GM06990 (cell line): ENCODE measurements at regions not wholly inside any gene's neighbourhood (a gene's known extent, or its start where the extent isn't known, plus 50 kb on each side); places are given as distances from the start of the nearest gene placed in this dataset.

ENCODE experiments used
- DNase-seq: peaks from one replicate; pipeline ENCODE4 v3.0.0-alpha.2; 2011; ENCODE audit not compliant: insufficient read length; ENCODE audit errors: extremely low read depth
- H3K27me3 ChIP-seq: replicated peaks from 2 replicates; pipeline ENCODE4 v1.6.0; 2011; ENCODE audit warnings: low read length; ENCODE audit not compliant: control insufficient read depth, insufficient read depth
- H3K36me3 ChIP-seq: 2 replicates; pipeline ENCODE4 v1.5.1; 2011; ENCODE audit warnings: low read length; ENCODE audit not compliant: control insufficient read depth, insufficient read depth
- H3K4me3 ChIP-seq: replicated peaks from 2 replicates; pipeline ENCODE4 v1.5.1; 2011; ENCODE audit warnings: low read depth, mild to moderate bottlenecking, control low read depth, low read length
- CTCF ChIP-seq: IDR thresholded peaks from 2 replicates; pipeline ENCODE4 v1.5.1; 2011; ENCODE audit warnings: low read length, control low read depth, mild to moderate bottlenecking, inconsistent platforms; ENCODE audit not compliant: insufficient read depth, poor library complexity, severe bottlenecking

- Histone ChIP-seq H3K4me3 (no peak overlapping the region), H3K27me3 (no peaks in the 10 kb centered on the region), H3K36me3 (no peaks in the 10 kb centered on the region)
- TF ChIP-seq CTCF, result no peak
- no peak for DNase-seq
Measured at GRCh38 chr4:13250263-13250662, 233.9 kb downstream of the RAB28 start.

DNA sequence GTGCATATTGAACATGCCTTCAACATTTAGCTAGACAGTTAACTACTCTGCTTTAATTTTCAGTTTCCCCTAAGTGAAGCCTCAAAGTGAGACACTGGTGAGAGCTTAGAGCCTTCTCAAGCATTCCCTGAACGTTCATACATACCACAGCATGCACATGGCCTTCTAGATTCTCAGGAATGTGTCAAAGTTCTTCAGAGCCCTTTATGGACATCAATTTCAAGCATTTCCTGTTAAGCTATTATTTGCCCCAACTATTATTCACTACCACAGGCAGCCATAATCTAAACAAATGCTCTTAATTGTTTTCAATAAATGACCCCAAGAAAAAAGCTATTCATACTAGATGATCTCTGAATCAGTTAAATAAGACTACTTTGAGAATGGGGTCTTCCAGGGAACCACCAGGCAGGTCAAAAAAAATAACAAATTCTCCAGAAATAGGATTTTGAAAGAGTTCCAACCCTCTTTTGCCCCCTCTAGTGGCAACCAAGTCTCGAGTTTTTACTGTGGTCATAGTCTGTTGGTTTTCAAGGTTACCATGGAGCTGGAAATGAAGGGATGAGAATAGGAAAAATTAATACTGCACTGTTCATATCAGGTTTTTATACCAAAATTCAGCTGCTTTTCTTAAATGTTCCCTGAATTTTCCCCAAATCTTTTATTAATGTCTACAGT lies 235.4 kb downstream of the RAB28 start:
- Histone ChIP-seq H3K4me3 (no peak overlapping the region), H3K36me3 (no peaks in the 10 kb centered on the region), H3K27me3 (no peaks in the 10 kb centered on the region)
- peak; percentile 17 for TF ChIP-seq CTCF
- DNase-seq, result no peak

GRCh38 chr4:13246107-13246506 lies 238.0 kb downstream of the RAB28 start:
- Histone ChIP-seq H3K27me3 (no peaks in the 10 kb centered on the region), H3K36me3 (no peaks in the 10 kb centered on the region), H3K4me3 (no peak overlapping the region)
- no peak for DNase-seq
- TF ChIP-seq CTCF, result no peak

DNA sequence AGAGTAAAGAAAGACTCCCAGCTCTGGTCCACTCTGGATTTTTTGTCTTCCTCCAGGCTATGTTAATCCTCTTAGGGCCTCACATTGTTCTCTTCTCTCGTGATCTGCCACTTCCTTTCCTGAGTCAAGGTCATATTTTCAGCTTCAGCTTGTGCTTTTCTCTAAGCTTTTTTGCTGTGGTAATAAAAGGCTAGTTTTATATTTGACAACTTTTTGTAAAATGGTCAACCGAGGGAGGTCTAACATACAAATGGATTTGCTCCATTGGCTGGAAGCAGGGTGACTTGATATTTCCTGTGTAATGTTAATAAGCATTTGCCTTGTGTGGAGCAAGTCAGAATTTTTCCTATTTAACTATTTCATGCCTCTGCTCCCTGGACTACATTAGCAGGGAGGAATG lies 239.7 kb downstream of the RAB28 start:
- no peak for TF ChIP-seq CTCF
- Histone ChIP-seq H3K27me3 (no peaks in the 10 kb centered on the region), H3K36me3 (no peaks in the 10 kb centered on the region), H3K4me3 (no peak overlapping the region)
- DNase-seq, result no peak

DNA sequence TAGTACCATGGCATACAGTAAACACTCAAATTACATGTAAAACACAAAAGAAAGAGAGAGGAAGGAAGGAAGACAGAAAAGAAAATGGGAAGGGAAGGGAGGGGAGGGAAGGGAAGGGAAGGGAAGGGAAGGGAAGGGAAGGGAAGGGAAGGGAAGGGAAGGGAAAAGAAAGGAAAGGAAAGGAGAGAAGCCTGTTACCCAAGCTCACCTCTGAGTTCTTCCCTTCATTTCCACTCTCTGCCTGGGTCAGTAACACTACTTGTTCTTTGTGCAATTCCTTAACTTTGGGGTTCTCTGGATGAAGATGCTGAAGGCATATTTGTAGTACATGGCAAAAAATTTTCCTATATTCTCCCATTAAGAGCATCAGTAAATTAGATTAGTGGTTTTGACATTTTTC lies 241.0 kb downstream of the RAB28 start:
- Histone ChIP-seq H3K27me3 (no peaks in the 10 kb centered on the region), H3K36me3 (no peaks in the 10 kb centered on the region), H3K4me3 (no peak overlapping the region)
- TF ChIP-seq CTCF, result no peak
- DNase-seq, result no peak

- no peak for TF ChIP-seq CTCF
- H3K27me3 ChIP-seq, result no peaks in the 10 kb centered on the region
- no peaks in the 10 kb centered on the region for H3K36me3 ChIP-seq
- no peak overlapping the region for H3K4me3 ChIP-seq
- no peak for DNase-seq
Measured at GRCh38 chr4:13240066-13240465, 244.1 kb downstream of the RAB28 start.
